ENCODE measurements at regions not wholly inside any gene's neighbourhood (a gene's known extent, or its start where the extent isn't known, plus 50 kb on each side); places are given as distances from the start of the nearest gene placed in this dataset.

GRCh38 chr7:157479326-157479725 lies 142.5 kb downstream of the DNAJB6 start:
- intact Hi-C loops (cut with micrococcal nuclease; ENCODE audit: unreplicated experiment) = no loop called here
- Histone ChIP-seq H3K9me3 (0 out of 2 replicates have a peak, but pooled peaks cover 2% of the 10 kb centered on the region), H3K27me3 (replicated peaks; ENCODE audit: control insufficient read depth, insufficient read depth, low read length) (no peaks in the 10 kb centered on the region), H3K36me3 (ENCODE audit: control insufficient read depth, insufficient read depth, low read length) (no peaks in the 10 kb centered on the region), H3K4me3 (ENCODE audit: low read depth, low read length) (no peak overlapping the region), H3K4me1 (no peaks in the 10 kb centered on the region)
- ChIA-PET CTCF (interaction anchor here (0.6 kb wide), 1 partner anchor 365 kb away, joined by 3 read pairs; no protein-coding TSS in a partner anchor), POLR2A (no interaction called here)
- H3K27me3 Mint-ChIP-seq (ENCODE audit: insufficient read depth, unreplicated experiment) = peaks cover 4% of the 10 kb centered on the region
- no peaks in the 10 kb centered on the region for H3K9me3 Mint-ChIP-seq (ENCODE audit: unreplicated experiment)
- H3K36me3 Mint-ChIP-seq (ENCODE audit: insufficient read depth, unreplicated experiment) = no peaks in the 10 kb centered on the region
- H3K27ac Mint-ChIP-seq (ENCODE audit: unreplicated experiment) = no peak overlapping the region
- TF ChIP-seq CTCF (IDR thresholded peaks at IDR 0.05; ENCODE audit: insufficient read depth in 1 of 2, low read depth in 1 of 2, low read length in 1 of 2, severe bottlenecking in 1 of 2, unreplicated experiment in 1 of 2) = no peak
- no peaks in the 10 kb centered on the region for H3K4me1 Mint-ChIP-seq (ENCODE audit: low read depth, unreplicated experiment)
- DNase-seq = no peak
- BruUV-seq (replicated peaks) = no TSS peak
- H3K4me3 Mint-ChIP-seq (ENCODE audit: unreplicated experiment) = no peak overlapping the region

GRCh38 chr7:157480371-157481050 lies 143.7 kb downstream of the DNAJB6 start:
- H3K36me3 Mint-ChIP-seq (ENCODE audit: insufficient read depth, unreplicated experiment) = no peaks in the 10 kb centered on the region
- peaks cover 4% of the 10 kb centered on the region for H3K27me3 Mint-ChIP-seq (ENCODE audit: insufficient read depth, unreplicated experiment)
- TF ChIP-seq CTCF (IDR thresholded peaks at IDR 0.05; ENCODE audit: insufficient read depth in 1 of 2, low read depth in 1 of 2, low read length in 1 of 2, severe bottlenecking in 1 of 2, unreplicated experiment in 1 of 2) = no peak
- no peak for DNase-seq
- BruUV-seq (replicated peaks) = no TSS peak
- ChIA-PET POLR2A (no interaction called here), CTCF (no interaction called here)
- H3K27ac Mint-ChIP-seq (ENCODE audit: unreplicated experiment) = no peak overlapping the region
- Histone ChIP-seq H3K36me3 (ENCODE audit: control insufficient read depth, insufficient read depth, low read length) (no peaks in the 10 kb centered on the region), H3K4me1 (no peaks in the 10 kb centered on the region), H3K4me3 (ENCODE audit: low read depth, low read length) (no peak overlapping the region), H3K27me3 (replicated peaks; ENCODE audit: control insufficient read depth, insufficient read depth, low read length) (no peaks in the 10 kb centered on the region), H3K9me3 (no peaks in the 10 kb centered on the region)
- intact Hi-C loops (cut with micrococcal nuclease; ENCODE audit: unreplicated experiment) = no loop called here
- H3K9me3 Mint-ChIP-seq (ENCODE audit: unreplicated experiment) = no peaks in the 10 kb centered on the region
- H3K4me3 Mint-ChIP-seq (ENCODE audit: unreplicated experiment) = no peak overlapping the region
- H3K4me1 Mint-ChIP-seq (ENCODE audit: low read depth, unreplicated experiment) = no peaks in the 10 kb centered on the region

GRCh38 chr7:157481389-157481788 lies 144.6 kb downstream of the DNAJB6 start:
- ChIA-PET POLR2A (no interaction called here), CTCF (no interaction called here)
- no peaks in the 10 kb centered on the region for H3K9me3 Mint-ChIP-seq (ENCODE audit: unreplicated experiment)
- H3K27me3 Mint-ChIP-seq (ENCODE audit: insufficient read depth, unreplicated experiment) = peaks cover under 1% of the 10 kb centered on the region
- no peak for DNase-seq
- TF ChIP-seq CTCF (IDR thresholded peaks at IDR 0.05; ENCODE audit: insufficient read depth in 1 of 2, low read depth in 1 of 2, low read length in 1 of 2, severe bottlenecking in 1 of 2, unreplicated experiment in 1 of 2) = no peak
- Histone ChIP-seq H3K4me1 (no peaks in the 10 kb centered on the region), H3K9me3 (no peaks in the 10 kb centered on the region), H3K36me3 (ENCODE audit: control insufficient read depth, insufficient read depth, low read length) (no peaks in the 10 kb centered on the region), H3K4me3 (ENCODE audit: low read depth, low read length) (no peak overlapping the region), H3K27me3 (replicated peaks; ENCODE audit: control insufficient read depth, insufficient read depth, low read length) (no peaks in the 10 kb centered on the region)
- no peaks in the 10 kb centered on the region for H3K4me1 Mint-ChIP-seq (ENCODE audit: low read depth, unreplicated experiment)
- no peak overlapping the region for H3K27ac Mint-ChIP-seq (ENCODE audit: unreplicated experiment)
- H3K36me3 Mint-ChIP-seq (ENCODE audit: insufficient read depth, unreplicated experiment) = no peaks in the 10 kb centered on the region
- H3K4me3 Mint-ChIP-seq (ENCODE audit: unreplicated experiment) = no peak overlapping the region
- no TSS peak for BruUV-seq (replicated peaks)
- intact Hi-C loops (cut with micrococcal nuclease; ENCODE audit: unreplicated experiment) = no loop called here

Measured in Caco-2 (cell line).